Caco-2 (cell line): ENCODE measurements at regions not wholly inside any gene's neighbourhood (a gene's known extent, or its start where the extent isn't known, plus 50 kb on each side); places are given as distances from the start of the nearest gene placed in this dataset.
A peak's percentile ranks its signal among the peaks of the same experiment; 100 is the strongest.

Experiments used
- BruUV-seq: library from RNA; stranded (reverse); fragments of 400-500 nt; replicated peaks from 2 replicates; lab custom pipeline; 2021; lab: Mats Ljungman, UMichigan
- CTCF ChIA-PET: fragments of 300-600 bp; sonication (Branson Sonifier 250); formaldehyde crosslinking; loops from one replicate; lab custom pipeline; 2022; ENCODE audit warnings: antibody characterized with exemption; lab: Charles Lee
- POLR2A ChIA-PET: fragments of 300-600 bp; sonication (Branson Sonifier 250); formaldehyde crosslinking; loops from one replicate; lab custom pipeline; 2022; ENCODE audit warnings: antibody characterized with exemption; lab: Charles Lee
- DNase-seq, 2 experiments: peaks; one replicate each; pipeline versions ENCODE4 v3.0.0 to v3.0.0-alpha.2; 2020 to 2022
- H3K27me3 ChIP-seq: replicated peaks from 2 replicates; pipeline ENCODE4 v1.6.0; 2011; ENCODE audit warnings: low read length; ENCODE audit not compliant: control insufficient read depth, insufficient read depth
- H3K36me3 ChIP-seq: 2 replicates; pipeline ENCODE4 v1.5.1; 2011; ENCODE audit warnings: low read length; ENCODE audit not compliant: control insufficient read depth, insufficient read depth
- H3K4me1 ChIP-seq: fragments of 250-450 bp; sonication (Bioruptor Pico); 2 replicates; pipeline ENCODE4 v1.5.1; 2020; ENCODE audit warnings: mild to moderate bottlenecking
- H3K4me3 ChIP-seq: 2 replicates; pipeline ENCODE4 v1.5.1; 2011; ENCODE audit warnings: low read depth, mild to moderate bottlenecking, control low read depth, low read length
- H3K9me3 ChIP-seq: fragments of 250-450 bp; sonication (Bioruptor Pico); 2 replicates; pipeline ENCODE4 v1.5.1; 2020; ENCODE audit warnings: mild to moderate bottlenecking, moderate library complexity
- H3K27ac Mint-ChIP-seq: one replicate; pipeline ENCODE4 v1.8.0; 2022; ENCODE audit warnings: mixed read lengths; ENCODE audit not compliant: unreplicated experiment
- H3K27me3 Mint-ChIP-seq: one replicate; pipeline ENCODE4 v1.8.0; 2022; ENCODE audit warnings: mixed read lengths; ENCODE audit not compliant: insufficient read depth, unreplicated experiment
- H3K36me3 Mint-ChIP-seq: one replicate; pipeline ENCODE4 v1.8.0; 2022; ENCODE audit warnings: mild to moderate bottlenecking, mixed read lengths; ENCODE audit not compliant: insufficient read depth, unreplicated experiment
- H3K4me1 Mint-ChIP-seq: one replicate; pipeline ENCODE4 v1.8.0; 2022; ENCODE audit warnings: low read depth, mixed read lengths; ENCODE audit not compliant: unreplicated experiment
- H3K4me3 Mint-ChIP-seq: one replicate; pipeline ENCODE4 v1.8.0; 2022; ENCODE audit warnings: mild to moderate bottlenecking, moderate library complexity, mixed read lengths; ENCODE audit not compliant: unreplicated experiment
- H3K9me3 Mint-ChIP-seq: one replicate; pipeline ENCODE4 v1.8.0; 2022; ENCODE audit warnings: mixed read lengths; ENCODE audit not compliant: unreplicated experiment
- CTCF ChIP-seq, 2 experiments: fragments of 200-600 bp in 1 of 2; IDR thresholded peaks; 1 replicate in 1 of 2; 2 replicates in 1 of 2; pipeline versions ENCODE4 v1.5.1 to v1.8.0; 2011 to 2022; ENCODE audit warnings: antibody characterized with exemption in 1 of 2, control low read depth in 1 of 2, inconsistent platforms in 1 of 2, low read depth in 1 of 2, low read length in 1 of 2, mild to moderate bottlenecking in 1 of 2, moderate library complexity in 1 of 2; ENCODE audit not compliant: insufficient read depth in 1 of 2, severe bottlenecking in 1 of 2, unreplicated experiment in 1 of 2
- intact Hi-C: fragments of 100-400 bp; cut with micrococcal nuclease; formaldehyde crosslinking; loops from one replicate; pipeline ENCODE4 v1.10.0; 2022; ENCODE audit not compliant: unreplicated experiment

GRCh38 chr2:105951384-105951694 lies 206.6 kb downstream of the NCK2 start:
- BruUV-seq = no TSS peak
- no peak for TF ChIP-seq CTCF (IDR thresholded peaks at IDR 0.05; ENCODE audit: insufficient read depth in 1 of 2, low read depth in 1 of 2, low read length in 1 of 2, severe bottlenecking in 1 of 2, unreplicated experiment in 1 of 2)
- Mint-ChIP-seq H3K4me3 (no peak overlapping the region), H3K27ac (no peak overlapping the region), H3K4me1 (peaks cover 13% of the 10 kb centered on the region), H3K9me3 (no peaks in the 10 kb centered on the region), H3K27me3 (no peaks in the 10 kb centered on the region), H3K36me3 (no peaks in the 10 kb centered on the region)
- H3K36me3 ChIP-seq = no peaks in the 10 kb centered on the region
- H3K9me3 ChIP-seq = no peaks in the 10 kb centered on the region
- CTCF ChIA-PET = no interaction called here
- POLR2A ChIA-PET = no interaction called here
- intact Hi-C loops = no loop called here
- no peak for DNase-seq
- no peaks in the 10 kb centered on the region for H3K27me3 ChIP-seq
- no peaks in the 10 kb centered on the region for H3K4me1 ChIP-seq
- no peak overlapping the region for H3K4me3 ChIP-seq

GRCh38 chr2:105950521-105951383 lies 206.0 kb downstream of the NCK2 start:
- Histone ChIP-seq H3K4me1 (no peaks in the 10 kb centered on the region), H3K27me3 (no peaks in the 10 kb centered on the region), H3K4me3 (no peak overlapping the region), H3K9me3 (no peaks in the 10 kb centered on the region), H3K36me3 (no peaks in the 10 kb centered on the region)
- TF ChIP-seq CTCF (IDR thresholded peaks at IDR 0.05; ENCODE audit: insufficient read depth in 1 of 2, low read depth in 1 of 2, low read length in 1 of 2, severe bottlenecking in 1 of 2, unreplicated experiment in 1 of 2) = no peak
- ChIA-PET POLR2A (no interaction called here), CTCF (no interaction called here)
- Mint-ChIP-seq H3K36me3 (no peaks in the 10 kb centered on the region), H3K4me1 (peaks cover 13% of the 10 kb centered on the region), H3K9me3 (no peaks in the 10 kb centered on the region), H3K27me3 (no peaks in the 10 kb centered on the region), H3K27ac (no peak overlapping the region), H3K4me3 (no peak overlapping the region)
- intact Hi-C loops = no loop called here
- no TSS peak for BruUV-seq
- no peak for DNase-seq

GRCh38 chr2:105943977-105944376 lies 199.3 kb downstream of the NCK2 start:
- TF ChIP-seq CTCF (IDR thresholded peaks at IDR 0.05; ENCODE audit: insufficient read depth in 1 of 2, low read depth in 1 of 2, low read length in 1 of 2, severe bottlenecking in 1 of 2, unreplicated experiment in 1 of 2) = no peak
- no TSS peak for BruUV-seq
- no peak overlapping the region for H3K4me3 Mint-ChIP-seq
- no peak overlapping the region for H3K27ac Mint-ChIP-seq
- H3K36me3 Mint-ChIP-seq = no peaks in the 10 kb centered on the region
- H3K4me1 ChIP-seq = no peaks in the 10 kb centered on the region
- peak in 1 of 2 experiments; percentile 12 for DNase-seq
- CTCF ChIA-PET = interaction anchor here (0.7 kb wide), 1 partner anchor 72 kb away, joined by 5 read pairs; no protein-coding TSS in a partner anchor
- H3K9me3 ChIP-seq = 0 out of 2 replicates have a peak, but pooled peaks cover 4% of the 10 kb centered on the region
- no peaks in the 10 kb centered on the region for H3K36me3 ChIP-seq
- intact Hi-C loops = no loop called here
- H3K4me3 ChIP-seq = no peak overlapping the region
- POLR2A ChIA-PET = no interaction called here
- no peaks in the 10 kb centered on the region for H3K9me3 Mint-ChIP-seq
- no peaks in the 10 kb centered on the region for H3K27me3 ChIP-seq
- no peaks in the 10 kb centered on the region for H3K27me3 Mint-ChIP-seq
- H3K4me1 Mint-ChIP-seq = no peaks in the 10 kb centered on the region
